H9 (cell line): ENCODE measurements at regions not wholly inside any gene's neighbourhood (a gene's known extent, or its start where the extent isn't known, plus 50 kb on each side); places are given as distances from the start of the nearest gene placed in this dataset.

Source experiments
- DNase-seq: peaks from one replicate; pipeline ENCODE4 v3.0.0-alpha.2; 2017
- H2AFZ ChIP-seq: one replicate; pipeline ENCODE4 v1.6.1; 2013; ENCODE audit warnings: mild to moderate bottlenecking, low read length, control low read depth, moderate library complexity
- H2AK5ac ChIP-seq: 2 replicates; pipeline ENCODE4 v1.6.1; 2013; ENCODE audit warnings: low read length, control low read depth, mixed read lengths; ENCODE audit not compliant: insufficient read length
- H2BK120ac ChIP-seq: one replicate; pipeline ENCODE4 v1.6.1; 2013; ENCODE audit warnings: low read depth, mild to moderate bottlenecking, low read length, control low read depth, inconsistent platforms; ENCODE audit not compliant: poor library complexity, severe bottlenecking
- H2BK12ac ChIP-seq: 2 replicates; pipeline ENCODE4 v1.6.1; 2013; ENCODE audit warnings: low read length, control low read depth, mixed read lengths, low read depth; ENCODE audit not compliant: insufficient read length
- H2BK15ac ChIP-seq: 2 replicates; pipeline ENCODE4 v1.6.1; 2013; ENCODE audit warnings: low read depth, low read length, control low read depth
- H2BK20ac ChIP-seq: one replicate; pipeline ENCODE4 v1.6.1; 2013; ENCODE audit warnings: low read depth, mild to moderate bottlenecking, low read length, control low read depth, inconsistent platforms; ENCODE audit not compliant: poor library complexity, severe bottlenecking
- H2BK5ac ChIP-seq: 2 replicates; pipeline ENCODE4 v1.6.1; 2013; ENCODE audit warnings: low read length, control low read depth, mixed read lengths; ENCODE audit not compliant: insufficient read length
- H3K14ac ChIP-seq: 2 replicates; pipeline ENCODE4 v1.6.1; 2013; ENCODE audit warnings: low read length, control low read depth; ENCODE audit not compliant: insufficient read depth
- H3K18ac ChIP-seq: 2 replicates; pipeline ENCODE4 v1.6.1; 2013; ENCODE audit warnings: low read depth, mild to moderate bottlenecking, mixed read lengths, low read length, control low read depth; ENCODE audit not compliant: insufficient read length
- H3K23ac ChIP-seq: 2 replicates; pipeline ENCODE4 v1.6.1; 2013; ENCODE audit warnings: low read length, control low read depth, mixed read lengths, low read depth; ENCODE audit not compliant: insufficient read length
- H3K23me2 ChIP-seq: 2 replicates; pipeline ENCODE4 v1.6.1; 2013; ENCODE audit warnings: low read depth, mild to moderate bottlenecking, mixed read lengths, low read length, control low read depth; ENCODE audit not compliant: insufficient read length, poor library complexity, severe bottlenecking
- H3K27ac ChIP-seq: 2 replicates; pipeline ENCODE4 v1.5.1; 2013; ENCODE audit warnings: low read length, control low read depth, mixed read lengths, low read depth; ENCODE audit not compliant: insufficient read length
- H3K27me3 ChIP-seq: 2 replicates; pipeline ENCODE4 v1.6.1; 2013; ENCODE audit warnings: low read length, control low read depth, inconsistent platforms; ENCODE audit not compliant: insufficient read depth
- H3K4ac ChIP-seq: 2 replicates; pipeline ENCODE4 v1.6.1; 2013; ENCODE audit warnings: low read depth, mild to moderate bottlenecking, control low read depth, inconsistent platforms, low read length, moderate library complexity
- H3K4me1 ChIP-seq: 2 replicates; pipeline ENCODE4 v1.6.1; 2013; ENCODE audit warnings: low read length, control low read depth, inconsistent platforms; ENCODE audit not compliant: insufficient read depth
- H3K4me2 ChIP-seq: 2 replicates; pipeline ENCODE4 v1.6.1; 2013; ENCODE audit warnings: low read length, control low read depth, mixed read lengths; ENCODE audit not compliant: insufficient read length, insufficient read depth
- H3K56ac ChIP-seq: 2 replicates; pipeline ENCODE4 v1.6.1; 2013; ENCODE audit warnings: low read depth, mild to moderate bottlenecking, mixed read lengths, low read length, control low read depth; ENCODE audit not compliant: insufficient read length
- H3K79me1 ChIP-seq: 2 replicates; pipeline ENCODE4 v1.6.1; 2013; ENCODE audit warnings: low read depth, mild to moderate bottlenecking, moderate library complexity, low read length, control low read depth, inconsistent platforms; ENCODE audit not compliant: insufficient read depth, poor library complexity, severe bottlenecking
- H3K79me2 ChIP-seq: 2 replicates; pipeline ENCODE4 v1.6.1; 2013; ENCODE audit warnings: low read length, control low read depth, inconsistent platforms; ENCODE audit not compliant: insufficient read depth
- H3K9ac ChIP-seq: 2 replicates; pipeline ENCODE4 v1.6.1; 2013; ENCODE audit warnings: low read length, control low read depth, mixed read lengths; ENCODE audit not compliant: insufficient read length; ENCODE audit errors: extremely low read depth
- H3K9me3 ChIP-seq: one replicate; pipeline ENCODE4 v1.6.1; 2013; ENCODE audit warnings: low read depth, low read length, inconsistent platforms; ENCODE audit not compliant: control insufficient read depth
- H3T11ph ChIP-seq: one replicate; pipeline ENCODE4 v1.6.1; 2013; ENCODE audit warnings: mild to moderate bottlenecking, low read length, control low read depth, inconsistent platforms
- H4K20me1 ChIP-seq: one replicate; pipeline ENCODE4 v1.6.1; 2013; ENCODE audit not compliant: control insufficient read depth, insufficient read length, insufficient read depth
- H4K5ac ChIP-seq: 2 replicates; pipeline ENCODE4 v1.6.1; 2013; ENCODE audit warnings: low read depth, mild to moderate bottlenecking, mixed read lengths, low read length, control low read depth; ENCODE audit not compliant: insufficient read length
- H4K8ac ChIP-seq: replicated peaks from 2 replicates; pipeline ENCODE4 v1.6.1; 2013; ENCODE audit warnings: low read length, control low read depth, mixed read lengths, low read depth; ENCODE audit not compliant: insufficient read length
- H4K91ac ChIP-seq: 2 replicates; pipeline ENCODE4 v1.6.1; 2013; ENCODE audit warnings: low read depth, mild to moderate bottlenecking, moderate library complexity, mixed read lengths, low read length, control low read depth; ENCODE audit not compliant: insufficient read length
- H3K27ac Mint-ChIP-seq, 3 experiments: 2 replicates in 2 of 3; 3 replicates in 1 of 3; pipeline ENCODE4 v1.8.0; 2020 to 2021; ENCODE audit warnings: mixed read lengths in 3 of 3, mild to moderate bottlenecking in 1 of 3, moderate library complexity in 1 of 3
- H3K27me3 Mint-ChIP-seq: 2 replicates; pipeline ENCODE4 v1.8.0; 2021; ENCODE audit warnings: low read depth, mild to moderate bottlenecking, moderate library complexity, mixed read lengths
- H3K36me3 Mint-ChIP-seq, 3 experiments: 2 replicates in 2 of 3; 3 replicates in 1 of 3; pipeline ENCODE4 v1.8.0; 2020 to 2021; ENCODE audit warnings: low read depth in 3 of 3, mixed read lengths in 3 of 3; ENCODE audit not compliant: insufficient read depth in 1 of 3
- H3K4me1 Mint-ChIP-seq, 2 experiments: 2 replicates each; pipeline ENCODE4 v1.8.0; 2020; ENCODE audit warnings: mixed read lengths in 2 of 2
- H3K4me3 Mint-ChIP-seq, 2 experiments: 2 replicates in 1 of 2; 3 replicates in 1 of 2; pipeline ENCODE4 v1.8.0; 2020 to 2021; ENCODE audit warnings: mild to moderate bottlenecking in 2 of 2, mixed read lengths in 2 of 2, moderate library complexity in 1 of 2
- H3K9me3 Mint-ChIP-seq, 2 experiments: 2 replicates in 1 of 2; 3 replicates in 1 of 2; pipeline ENCODE4 v1.8.0; 2020; ENCODE audit warnings: mild to moderate bottlenecking in 2 of 2, mixed read lengths in 2 of 2, moderate library complexity in 1 of 2
- WGBS: extraction: QIAGEN DNeasy Blood & Tissue Kit; methylation state at CpG from one replicate; pipeline ENCODE4 v1.1.7; 2013; ENCODE audit warnings: missing lambda C conversion rate, low lambda C conversion rate, mixed read lengths; ENCODE audit not compliant: insufficient read length; ENCODE audit errors: extremely low coverage; 5-methylcytosine and 5-hydroxymethylcytosine counted together
- TF ChIP-seq, protein P1 (sequence below): fragments of 200-600 bp; sonication (generic); conservative IDR thresholded peaks from 3 replicates; pipeline ENCODE4 v1.8.0; 2021; ENCODE audit warnings: antibody characterized with exemption, mild to moderate bottlenecking

DNA sequence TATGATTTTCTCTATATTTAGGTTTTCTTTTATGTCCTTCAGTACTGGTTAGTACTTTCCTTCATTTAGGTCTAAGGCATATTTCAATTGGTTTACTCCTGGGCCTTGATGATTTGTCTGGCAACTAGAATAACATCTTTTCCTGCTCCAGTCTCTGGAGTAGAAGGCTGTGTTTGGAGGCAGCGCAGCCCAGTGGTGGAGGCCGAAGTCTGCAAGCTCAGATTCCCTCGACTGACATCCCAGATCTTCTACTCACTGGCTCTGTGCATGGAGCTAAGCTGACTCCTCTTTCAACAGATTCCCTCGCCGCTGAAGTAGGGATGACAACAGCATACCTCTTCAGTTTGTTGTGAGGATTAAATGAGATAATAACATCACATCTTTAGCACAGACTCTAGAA, 141.0 kb downstream of the RAP2A start:
- Histone ChIP-seq H4K5ac (no peak overlapping the region), H2BK5ac (no peak overlapping the region), H3K4ac (no peak overlapping the region), H2AFZ (no peak overlapping the region), H3K79me1 (no peaks in the 10 kb centered on the region), H3K14ac (no peak overlapping the region), H3K23ac (no peak overlapping the region), H3K18ac (no peak overlapping the region), H3K9me3 (no peaks in the 10 kb centered on the region), H2BK12ac (no peak overlapping the region), H3K27ac (no peak overlapping the region), H3K23me2 (no peaks in the 10 kb centered on the region), H2BK15ac (no peak overlapping the region), H3T11ph (no peak overlapping the region), H3K27me3 (no peaks in the 10 kb centered on the region), H3K56ac (no peak overlapping the region), H4K20me1 (no peaks in the 10 kb centered on the region), H3K79me2 (no peaks in the 10 kb centered on the region), H4K91ac (no peak overlapping the region), H2BK120ac (no peak overlapping the region), H4K8ac (no peak overlapping the region), H2AK5ac (no peak overlapping the region), H3K4me2 (no peak overlapping the region), H2BK20ac (no peak overlapping the region), H3K9ac (no peak overlapping the region), H3K4me1 (peaks cover under 1% of the 10 kb centered on the region; the same call in 1 of the 2 replicates)
- no peaks in the 10 kb centered on the region for H3K36me3 Mint-ChIP-seq
- TF ChIP-seq, protein P1, sequence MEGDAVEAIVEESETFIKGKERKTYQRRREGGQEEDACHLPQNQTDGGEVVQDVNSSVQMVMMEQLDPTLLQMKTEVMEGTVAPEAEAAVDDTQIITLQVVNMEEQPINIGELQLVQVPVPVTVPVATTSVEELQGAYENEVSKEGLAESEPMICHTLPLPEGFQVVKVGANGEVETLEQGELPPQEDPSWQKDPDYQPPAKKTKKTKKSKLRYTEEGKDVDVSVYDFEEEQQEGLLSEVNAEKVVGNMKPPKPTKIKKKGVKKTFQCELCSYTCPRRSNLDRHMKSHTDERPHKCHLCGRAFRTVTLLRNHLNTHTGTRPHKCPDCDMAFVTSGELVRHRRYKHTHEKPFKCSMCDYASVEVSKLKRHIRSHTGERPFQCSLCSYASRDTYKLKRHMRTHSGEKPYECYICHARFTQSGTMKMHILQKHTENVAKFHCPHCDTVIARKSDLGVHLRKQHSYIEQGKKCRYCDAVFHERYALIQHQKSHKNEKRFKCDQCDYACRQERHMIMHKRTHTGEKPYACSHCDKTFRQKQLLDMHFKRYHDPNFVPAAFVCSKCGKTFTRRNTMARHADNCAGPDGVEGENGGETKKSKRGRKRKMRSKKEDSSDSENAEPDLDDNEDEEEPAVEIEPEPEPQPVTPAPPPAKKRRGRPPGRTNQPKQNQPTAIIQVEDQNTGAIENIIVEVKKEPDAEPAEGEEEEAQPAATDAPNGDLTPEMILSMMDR, result peak; percentile 62
- H3K27ac Mint-ChIP-seq, result 0 out of 7 replicates have a peak overlapping the region, but pooled peaks of 1 of the 3 experiments have one; percentile 32
- peaks cover 20 to 24% of the 10 kb centered on the region in 2 experiments for H3K4me1 Mint-ChIP-seq
- DNase-seq, result peak; percentile 72
- no peaks in the 10 kb centered on the region for H3K27me3 Mint-ChIP-seq
- H3K4me3 Mint-ChIP-seq, result no peak overlapping the region
- no peaks in the 10 kb centered on the region for H3K9me3 Mint-ChIP-seq
- WGBS, result no CpG with 5 or more reads among the region's 5 CpGs
